HL-60 (cell line): ENCODE measurements at regions not wholly inside any gene's neighbourhood (a gene's known extent, or its start where the extent isn't known, plus 50 kb on each side); places are given as distances from the start of the nearest gene placed in this dataset.

ENCODE experiments used
- DNase-seq, 2 experiments: peaks; one replicate each; pipeline ENCODE4 v3.0.0-alpha.2; 2010 to 2020; ENCODE audit warnings: low read depth in 1 of 2, low spot score in 1 of 2
- H3K27ac ChIP-seq: fragments of 250-450 bp; sonication (Bioruptor Pico); replicated peaks from 2 replicates; pipeline ENCODE4 v1.5.1; 2020; ENCODE audit warnings: mild to moderate bottlenecking, moderate library complexity
- H3K27me3 ChIP-seq: fragments of 250-450 bp; sonication (Bioruptor Pico); 2 replicates; pipeline ENCODE4 v1.5.1; 2021; ENCODE audit warnings: mild to moderate bottlenecking, moderate library complexity; ENCODE audit not compliant: insufficient read depth, poor library complexity, severe bottlenecking
- H3K4me3 ChIP-seq: replicated peaks from 2 replicates; pipeline ENCODE4 v1.5.1; 2011; ENCODE audit warnings: mild to moderate bottlenecking, control low read depth, low read length; ENCODE audit not compliant: insufficient read depth
- GABPA ChIP-seq: IDR thresholded peaks from 2 replicates; pipeline ENCODE4 v1.6.1; 2012; ENCODE audit warnings: low read depth
- POLR2AphosphoS5 ChIP-seq: IDR thresholded peaks from 2 replicates; pipeline ENCODE4 v1.6.1; 2012; ENCODE audit warnings: low read depth
- SPI1 ChIP-seq: IDR thresholded peaks from 2 replicates; pipeline ENCODE4 v1.6.1; 2012; ENCODE audit warnings: low read depth, mild to moderate bottlenecking, borderline replicate concordance
- TF ChIP-seq, protein P1 (sequence below): IDR thresholded peaks from one replicate; pipeline ENCODE4 v1.5.1; 2011; ENCODE audit warnings: low read length, control low read depth, inconsistent platforms; ENCODE audit not compliant: insufficient read depth
- TF ChIP-seq, protein P2 (sequence below): IDR thresholded peaks from 2 replicates; pipeline ENCODE4 v1.6.1; 2012; ENCODE audit warnings: low read depth; ENCODE audit not compliant: insufficient replicate concordance

DNA sequence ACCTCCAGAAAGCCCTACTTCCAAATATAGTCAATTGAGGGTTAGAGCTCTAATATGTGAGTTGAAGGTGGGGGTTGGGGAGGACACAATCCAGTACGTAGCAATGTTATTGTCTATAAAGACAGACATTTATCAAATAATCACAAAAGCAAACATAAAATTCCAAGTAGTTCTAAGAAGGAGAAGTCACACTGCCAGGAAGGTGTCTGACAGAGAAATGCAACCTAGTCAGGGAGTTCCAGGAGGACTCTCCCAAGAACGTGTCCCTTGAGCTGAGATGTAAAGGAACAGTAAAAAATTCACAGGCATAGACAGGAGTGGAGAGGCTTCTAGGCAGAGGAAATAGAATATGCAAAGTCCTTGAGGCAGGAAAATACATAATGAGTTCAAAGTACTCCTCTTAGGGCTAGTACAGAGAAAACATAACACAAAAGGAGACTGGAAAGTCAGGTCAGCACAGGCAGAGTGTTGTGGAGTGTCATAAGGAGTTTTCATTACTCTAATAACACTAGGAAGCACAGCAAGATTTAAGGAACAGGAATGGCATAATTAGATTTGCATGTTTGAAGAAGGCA, 277.6 kb upstream of the STT3B start:
- no peak overlapping the region for H3K27ac ChIP-seq
- TF ChIP-seq SPI1, result no peak
- TF ChIP-seq, protein P1, sequence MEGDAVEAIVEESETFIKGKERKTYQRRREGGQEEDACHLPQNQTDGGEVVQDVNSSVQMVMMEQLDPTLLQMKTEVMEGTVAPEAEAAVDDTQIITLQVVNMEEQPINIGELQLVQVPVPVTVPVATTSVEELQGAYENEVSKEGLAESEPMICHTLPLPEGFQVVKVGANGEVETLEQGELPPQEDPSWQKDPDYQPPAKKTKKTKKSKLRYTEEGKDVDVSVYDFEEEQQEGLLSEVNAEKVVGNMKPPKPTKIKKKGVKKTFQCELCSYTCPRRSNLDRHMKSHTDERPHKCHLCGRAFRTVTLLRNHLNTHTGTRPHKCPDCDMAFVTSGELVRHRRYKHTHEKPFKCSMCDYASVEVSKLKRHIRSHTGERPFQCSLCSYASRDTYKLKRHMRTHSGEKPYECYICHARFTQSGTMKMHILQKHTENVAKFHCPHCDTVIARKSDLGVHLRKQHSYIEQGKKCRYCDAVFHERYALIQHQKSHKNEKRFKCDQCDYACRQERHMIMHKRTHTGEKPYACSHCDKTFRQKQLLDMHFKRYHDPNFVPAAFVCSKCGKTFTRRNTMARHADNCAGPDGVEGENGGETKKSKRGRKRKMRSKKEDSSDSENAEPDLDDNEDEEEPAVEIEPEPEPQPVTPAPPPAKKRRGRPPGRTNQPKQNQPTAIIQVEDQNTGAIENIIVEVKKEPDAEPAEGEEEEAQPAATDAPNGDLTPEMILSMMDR, result no peak
- TF ChIP-seq GABPA, result no peak
- no peak for TF ChIP-seq POLR2AphosphoS5
- TF ChIP-seq, protein P2, sequence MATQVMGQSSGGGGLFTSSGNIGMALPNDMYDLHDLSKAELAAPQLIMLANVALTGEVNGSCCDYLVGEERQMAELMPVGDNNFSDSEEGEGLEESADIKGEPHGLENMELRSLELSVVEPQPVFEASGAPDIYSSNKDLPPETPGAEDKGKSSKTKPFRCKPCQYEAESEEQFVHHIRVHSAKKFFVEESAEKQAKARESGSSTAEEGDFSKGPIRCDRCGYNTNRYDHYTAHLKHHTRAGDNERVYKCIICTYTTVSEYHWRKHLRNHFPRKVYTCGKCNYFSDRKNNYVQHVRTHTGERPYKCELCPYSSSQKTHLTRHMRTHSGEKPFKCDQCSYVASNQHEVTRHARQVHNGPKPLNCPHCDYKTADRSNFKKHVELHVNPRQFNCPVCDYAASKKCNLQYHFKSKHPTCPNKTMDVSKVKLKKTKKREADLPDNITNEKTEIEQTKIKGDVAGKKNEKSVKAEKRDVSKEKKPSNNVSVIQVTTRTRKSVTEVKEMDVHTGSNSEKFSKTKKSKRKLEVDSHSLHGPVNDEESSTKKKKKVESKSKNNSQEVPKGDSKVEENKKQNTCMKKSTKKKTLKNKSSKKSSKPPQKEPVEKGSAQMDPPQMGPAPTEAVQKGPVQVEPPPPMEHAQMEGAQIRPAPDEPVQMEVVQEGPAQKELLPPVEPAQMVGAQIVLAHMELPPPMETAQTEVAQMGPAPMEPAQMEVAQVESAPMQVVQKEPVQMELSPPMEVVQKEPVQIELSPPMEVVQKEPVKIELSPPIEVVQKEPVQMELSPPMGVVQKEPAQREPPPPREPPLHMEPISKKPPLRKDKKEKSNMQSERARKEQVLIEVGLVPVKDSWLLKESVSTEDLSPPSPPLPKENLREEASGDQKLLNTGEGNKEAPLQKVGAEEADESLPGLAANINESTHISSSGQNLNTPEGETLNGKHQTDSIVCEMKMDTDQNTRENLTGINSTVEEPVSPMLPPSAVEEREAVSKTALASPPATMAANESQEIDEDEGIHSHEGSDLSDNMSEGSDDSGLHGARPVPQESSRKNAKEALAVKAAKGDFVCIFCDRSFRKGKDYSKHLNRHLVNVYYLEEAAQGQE, result no peak
- no peaks in the 10 kb centered on the region for H3K27me3 ChIP-seq
- DNase-seq, result no peak
- no peak overlapping the region for H3K4me3 ChIP-seq

DNA sequence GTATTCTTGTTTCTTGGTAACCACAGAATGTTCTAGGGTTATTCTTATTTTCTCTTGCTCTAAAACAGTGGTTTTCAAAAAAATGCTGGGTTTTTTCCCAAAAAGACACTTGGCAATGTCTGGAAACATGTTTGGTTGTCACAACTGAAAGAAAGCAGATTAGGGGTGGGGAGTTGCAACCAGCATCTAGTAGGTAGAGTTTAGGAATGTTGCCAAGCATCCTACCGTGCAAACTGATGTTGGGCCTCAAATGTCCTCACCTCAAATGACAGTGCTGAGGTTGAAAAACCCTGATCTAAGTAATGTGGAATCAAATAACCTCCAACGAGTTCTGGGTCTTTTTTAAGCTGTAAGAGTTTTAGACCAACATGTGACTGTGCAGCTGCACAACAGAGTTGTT, 270.5 kb upstream of the STT3B start:
- H3K27ac ChIP-seq, result no peak overlapping the region
- no peak for TF ChIP-seq GABPA
- TF ChIP-seq, protein P2, result no peak
- TF ChIP-seq SPI1, result no peak
- TF ChIP-seq POLR2AphosphoS5, result no peak
- TF ChIP-seq, protein P1, result no peak
- H3K4me3 ChIP-seq, result no peak overlapping the region

DNA sequence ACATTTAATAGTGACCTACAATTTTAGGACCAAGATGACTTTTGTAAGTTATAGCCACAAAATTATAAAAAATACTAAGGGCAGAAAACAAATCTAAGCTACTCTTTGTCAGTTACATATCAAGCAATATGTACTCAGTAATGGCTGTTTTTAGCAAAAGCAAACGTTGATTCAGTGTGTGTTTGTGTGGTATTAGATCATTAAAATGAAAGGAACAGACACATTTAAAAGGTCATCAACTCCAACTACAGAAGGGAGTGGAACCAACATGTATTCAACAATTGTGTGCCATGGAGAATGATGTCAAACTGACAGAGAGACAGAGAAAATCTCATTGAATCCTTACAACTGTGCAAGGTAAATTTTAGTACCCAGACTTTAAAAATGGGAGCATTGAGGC, 268.8 kb upstream of the STT3B start:
- no peak for DNase-seq
- no peak overlapping the region for H3K4me3 ChIP-seq
- no peaks in the 10 kb centered on the region for H3K27me3 ChIP-seq
- TF ChIP-seq SPI1 (no peak), GABPA (no peak), POLR2AphosphoS5 (no peak)
- TF ChIP-seq, protein P2, result no peak
- TF ChIP-seq, protein P1, result no peak
- no peak overlapping the region for H3K27ac ChIP-seq

More for the DNA sequence above, 270.5 kb upstream of the STT3B start:
- DNase-seq, result no peak
- H3K27me3 ChIP-seq, result no peaks in the 10 kb centered on the region
